ENCODE measurements at regions not wholly inside any gene's neighbourhood (a gene's known extent, or its start where the extent isn't known, plus 50 kb on each side); places are given as distances from the start of the nearest gene placed in this dataset.

- no peak for ATAC-seq
- H3K4me2 ChIP-seq (ENCODE audit: low read length), result no peak overlapping the region
- CTCF ChIA-PET, result no interaction called here
Observed at GRCh38 chr13:58478858-58479257, 847.3 kb downstream of the PCDH17 start.

GRCh38 chr13:58480061-58480460 is 848.5 kb downstream of the PCDH17 start:
- H3F3A ChIP-seq (ENCODE audit: low read length, unreplicated experiment), result no peaks in the 10 kb centered on the region
- ChIA-PET CTCF (no interaction called here), POLR2A (ENCODE audit: unreplicated experiment) (no interaction called here)
- no peak overlapping the region for H2AFZ ChIP-seq (ENCODE audit: low read length)
- no peaks in the 10 kb centered on the region for H3K27me3 ChIP-seq (ENCODE audit: low read length)
- H3K9me2 ChIP-seq (replicated peaks; ENCODE audit: low read length), result no peaks in the 10 kb centered on the region
- H4K20me1 ChIP-seq (ENCODE audit: low read length), result no peaks in the 10 kb centered on the region
- no peaks in the 10 kb centered on the region for H3K79me2 ChIP-seq (ENCODE audit: low read length)
- no peak for TF ChIP-seq EZH2 (IDR thresholded peaks at IDR 0.05; ENCODE audit: low read length, unreplicated experiment)
- TF ChIP-seq CTCF (conservative IDR thresholded peaks at IDR 0.05; ENCODE audit: low read depth, low read length), result no peak
- no peak for TF ChIP-seq EZH2phosphoT487 (IDR thresholded peaks at IDR 0.05; ENCODE audit: borderline replicate concordance, low read length)
- no TSS peak for BruUV-seq (replicated peaks)
- H3K27ac ChIP-seq (ENCODE audit: low read length), result no peak overlapping the region
- DNase-seq, result no peak
- intact Hi-C loops (cut with micrococcal nuclease), result no loop called here
- H3K36me3 ChIP-seq (ENCODE audit: low read depth, low read length), result no peaks in the 10 kb centered on the region
- no peaks in the 10 kb centered on the region for H3K9me3 ChIP-seq (ENCODE audit: low read length)
- no peaks in the 10 kb centered on the region for H3K4me1 ChIP-seq (ENCODE audit: insufficient read depth, low read length)
- ATAC-seq, result no peak
- H3K9ac ChIP-seq (ENCODE audit: low read length), result no peak overlapping the region
- no peak overlapping the region for H3K4me3 ChIP-seq (ENCODE audit: low read length)
- H3K4me2 ChIP-seq (ENCODE audit: low read length), result no peak overlapping the region

More at GRCh38 chr13:58478858-58479257, 847.3 kb downstream of the PCDH17 start:
- Histone ChIP-seq H3K4me1 (ENCODE audit: insufficient read depth, low read length) (no peaks in the 10 kb centered on the region), H3F3A (ENCODE audit: low read length, unreplicated experiment) (no peaks in the 10 kb centered on the region), H3K27me3 (ENCODE audit: low read length) (no peaks in the 10 kb centered on the region), H3K36me3 (ENCODE audit: low read depth, low read length) (no peaks in the 10 kb centered on the region), H3K9ac (ENCODE audit: low read length) (no peak overlapping the region), H2AFZ (ENCODE audit: low read length) (no peak overlapping the region), H3K27ac (ENCODE audit: low read length) (no peak overlapping the region), H3K9me3 (ENCODE audit: low read length) (no peaks in the 10 kb centered on the region), H3K79me2 (ENCODE audit: low read length) (no peaks in the 10 kb centered on the region), H3K4me3 (ENCODE audit: low read length) (no peak overlapping the region), H4K20me1 (ENCODE audit: low read length) (no peaks in the 10 kb centered on the region), H3K9me2 (replicated peaks; ENCODE audit: low read length) (no peaks in the 10 kb centered on the region)
- DNase-seq, result no peak
- no TSS peak for BruUV-seq (replicated peaks)
- POLR2A ChIA-PET (ENCODE audit: unreplicated experiment), result no interaction called here
- no peak for TF ChIP-seq CTCF (conservative IDR thresholded peaks at IDR 0.05; ENCODE audit: low read depth, low read length)
- TF ChIP-seq EZH2phosphoT487 (IDR thresholded peaks at IDR 0.05; ENCODE audit: borderline replicate concordance, low read length), result no peak
- no peak for TF ChIP-seq EZH2 (IDR thresholded peaks at IDR 0.05; ENCODE audit: low read length, unreplicated experiment)
- intact Hi-C loops (cut with micrococcal nuclease), result no loop called here

GRCh38 chr13:58488251-58488650 is 856.7 kb downstream of the PCDH17 start:
- no peaks in the 10 kb centered on the region for H3K9me2 ChIP-seq (replicated peaks; ENCODE audit: low read length)
- H3K36me3 ChIP-seq (ENCODE audit: low read depth, low read length), result no peaks in the 10 kb centered on the region
- no peak overlapping the region for H3K9ac ChIP-seq (ENCODE audit: low read length)
- ChIA-PET CTCF (no interaction called here), POLR2A (ENCODE audit: unreplicated experiment) (no interaction called here)
- DNase-seq (no peak), ATAC-seq (no peak)
- H3K9me3 ChIP-seq (ENCODE audit: low read length), result no peaks in the 10 kb centered on the region
- H3K79me2 ChIP-seq (ENCODE audit: low read length), result no peaks in the 10 kb centered on the region
- no peak for TF ChIP-seq CTCF (conservative IDR thresholded peaks at IDR 0.05; ENCODE audit: low read depth, low read length)
- no peak for TF ChIP-seq EZH2 (IDR thresholded peaks at IDR 0.05; ENCODE audit: low read length, unreplicated experiment)
- TF ChIP-seq EZH2phosphoT487 (IDR thresholded peaks at IDR 0.05; ENCODE audit: borderline replicate concordance, low read length), result no peak
- H3K27me3 ChIP-seq (ENCODE audit: low read length), result no peaks in the 10 kb centered on the region; the same call in 1 of the 2 replicates
- no peaks in the 10 kb centered on the region for H3F3A ChIP-seq (ENCODE audit: low read length, unreplicated experiment)
- no peak overlapping the region for H3K27ac ChIP-seq (ENCODE audit: low read length)
- no peaks in the 10 kb centered on the region for H4K20me1 ChIP-seq (ENCODE audit: low read length)
- intact Hi-C loops (cut with micrococcal nuclease), result no loop called here
- no TSS peak for BruUV-seq (replicated peaks)
- no peak overlapping the region for H3K4me2 ChIP-seq (ENCODE audit: low read length)
- no peak overlapping the region for H3K4me3 ChIP-seq (ENCODE audit: low read length)
- H3K4me1 ChIP-seq (ENCODE audit: insufficient read depth, low read length), result no peaks in the 10 kb centered on the region
- no peak overlapping the region for H2AFZ ChIP-seq (ENCODE audit: low read length)
